Spleen (tissue), 7 donors: ENCODE measurements at regions not wholly inside any gene's neighbourhood (a gene's known extent, or its start where the extent isn't known, plus 50 kb on each side); places are given as distances from the start of the nearest gene placed in this dataset.

Experiments
- POLR2A ChIP-seq, 3 donors: fragments of 450-650 bp; IDR thresholded peaks; one replicate each; pipeline ENCODE4 v1.5.1; 2017; ENCODE audit warnings: antibody characterized with exemption in 3 of 3, mild to moderate bottlenecking in 1 of 3
- POLR2AphosphoS5 ChIP-seq, 3 donors: sonication (generic); formaldehyde crosslinking; IDR thresholded peaks; one replicate each; pipeline ENCODE4 v1.5.1; 2017; ENCODE audit warnings: antibody characterized with exemption in 3 of 3
- TF ChIP-seq, protein P1 (sequence below), 11 experiments: fragments of 200-600 bp in 7 of 11; fragments of 450-650 bp in 4 of 11; sonication (generic) in 4 of 11; IDR thresholded peaks in 8 of 11; conservative IDR thresholded peaks in 3 of 11; 1 replicate in 7 of 11; 2 replicates in 4 of 11; pipeline versions ENCODE4 v1.4.0 to v1.8.0; 2016 to 2021; ENCODE audit warnings: antibody characterized with exemption in 11 of 11, inconsistent platforms in 4 of 11, mild to moderate bottlenecking in 1 of 11
- donor health status: DM: no; HTN: no; CAD: no; lungs with moderate emphysema.
- donor health status: DM: no; HTN: no; CAD: no.
- donor health status: DM: no; HTN: no; CAD: no.

DNA sequence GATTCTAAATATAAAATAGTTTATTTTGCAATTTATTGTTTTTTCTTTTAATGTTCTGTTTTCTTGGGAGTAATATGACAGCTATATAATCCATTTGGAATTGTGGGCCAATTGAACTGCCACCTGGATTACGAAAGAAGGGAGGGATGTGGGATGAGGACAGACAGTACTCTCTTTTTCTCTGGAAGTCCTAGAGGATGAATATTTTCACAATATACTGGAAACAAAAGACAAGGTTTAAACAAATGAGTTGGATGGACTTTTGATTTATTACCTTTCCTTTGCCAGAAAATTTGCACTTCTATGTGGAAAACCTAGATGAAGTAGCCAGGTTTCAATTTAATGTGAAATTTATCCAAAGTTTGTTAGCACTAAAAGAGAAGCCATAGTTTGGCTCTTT, 325.5 kb upstream of the IMPG1 start:
- TF ChIP-seq, protein P1, sequence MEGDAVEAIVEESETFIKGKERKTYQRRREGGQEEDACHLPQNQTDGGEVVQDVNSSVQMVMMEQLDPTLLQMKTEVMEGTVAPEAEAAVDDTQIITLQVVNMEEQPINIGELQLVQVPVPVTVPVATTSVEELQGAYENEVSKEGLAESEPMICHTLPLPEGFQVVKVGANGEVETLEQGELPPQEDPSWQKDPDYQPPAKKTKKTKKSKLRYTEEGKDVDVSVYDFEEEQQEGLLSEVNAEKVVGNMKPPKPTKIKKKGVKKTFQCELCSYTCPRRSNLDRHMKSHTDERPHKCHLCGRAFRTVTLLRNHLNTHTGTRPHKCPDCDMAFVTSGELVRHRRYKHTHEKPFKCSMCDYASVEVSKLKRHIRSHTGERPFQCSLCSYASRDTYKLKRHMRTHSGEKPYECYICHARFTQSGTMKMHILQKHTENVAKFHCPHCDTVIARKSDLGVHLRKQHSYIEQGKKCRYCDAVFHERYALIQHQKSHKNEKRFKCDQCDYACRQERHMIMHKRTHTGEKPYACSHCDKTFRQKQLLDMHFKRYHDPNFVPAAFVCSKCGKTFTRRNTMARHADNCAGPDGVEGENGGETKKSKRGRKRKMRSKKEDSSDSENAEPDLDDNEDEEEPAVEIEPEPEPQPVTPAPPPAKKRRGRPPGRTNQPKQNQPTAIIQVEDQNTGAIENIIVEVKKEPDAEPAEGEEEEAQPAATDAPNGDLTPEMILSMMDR (IDR thresholded peaks at IDR 0.05 in 8 of 11, conservative IDR thresholded peaks at IDR 0.05 in 3 of 11), result no peak
- TF ChIP-seq POLR2A (IDR thresholded peaks at IDR 0.05) (no peak), POLR2AphosphoS5 (IDR thresholded peaks at IDR 0.05) (no peak)
